ENCODE measurements at regions not wholly inside any gene's neighbourhood (a gene's known extent, or its start where the extent isn't known, plus 50 kb on each side); places are given as distances from the start of the nearest gene placed in this dataset.

DNA sequence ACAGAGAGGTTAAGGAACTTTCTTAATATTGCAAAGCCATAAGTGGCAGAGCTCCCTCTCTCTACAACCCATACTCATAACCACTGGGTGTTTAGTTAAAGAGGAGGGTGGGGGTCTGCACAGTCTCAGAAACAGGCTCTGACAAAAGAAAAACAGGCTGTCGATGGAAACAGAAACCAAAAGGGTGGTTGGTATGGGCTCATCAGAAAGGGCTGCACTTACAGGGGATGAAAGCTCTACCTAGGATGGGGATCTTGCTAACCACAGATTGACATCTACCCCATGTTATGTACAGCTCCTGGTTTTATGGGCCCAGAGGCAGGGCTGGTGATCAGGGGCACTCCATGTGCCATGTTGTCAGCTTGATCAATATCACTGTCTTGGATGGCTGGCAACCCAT, 111.4 kb downstream of the CYLD start:
- TF ChIP-seq, protein P1, sequence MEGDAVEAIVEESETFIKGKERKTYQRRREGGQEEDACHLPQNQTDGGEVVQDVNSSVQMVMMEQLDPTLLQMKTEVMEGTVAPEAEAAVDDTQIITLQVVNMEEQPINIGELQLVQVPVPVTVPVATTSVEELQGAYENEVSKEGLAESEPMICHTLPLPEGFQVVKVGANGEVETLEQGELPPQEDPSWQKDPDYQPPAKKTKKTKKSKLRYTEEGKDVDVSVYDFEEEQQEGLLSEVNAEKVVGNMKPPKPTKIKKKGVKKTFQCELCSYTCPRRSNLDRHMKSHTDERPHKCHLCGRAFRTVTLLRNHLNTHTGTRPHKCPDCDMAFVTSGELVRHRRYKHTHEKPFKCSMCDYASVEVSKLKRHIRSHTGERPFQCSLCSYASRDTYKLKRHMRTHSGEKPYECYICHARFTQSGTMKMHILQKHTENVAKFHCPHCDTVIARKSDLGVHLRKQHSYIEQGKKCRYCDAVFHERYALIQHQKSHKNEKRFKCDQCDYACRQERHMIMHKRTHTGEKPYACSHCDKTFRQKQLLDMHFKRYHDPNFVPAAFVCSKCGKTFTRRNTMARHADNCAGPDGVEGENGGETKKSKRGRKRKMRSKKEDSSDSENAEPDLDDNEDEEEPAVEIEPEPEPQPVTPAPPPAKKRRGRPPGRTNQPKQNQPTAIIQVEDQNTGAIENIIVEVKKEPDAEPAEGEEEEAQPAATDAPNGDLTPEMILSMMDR (conservative IDR thresholded peaks at IDR 0.05; ENCODE audit: low read depth, low read length): no peak
- TF ChIP-seq EZH2 (IDR thresholded peaks at IDR 0.05; ENCODE audit: low read length, unreplicated experiment) (no peak), EZH2phosphoT487 (IDR thresholded peaks at IDR 0.05; ENCODE audit: borderline replicate concordance, low read length) (no peak)

All from PC-3 (cell line).